ENCODE measurements at regions not wholly inside any gene's neighbourhood (a gene's known extent, or its start where the extent isn't known, plus 50 kb on each side); places are given as distances from the start of the nearest gene placed in this dataset.
A peak's percentile ranks its signal among the peaks of the same experiment; 100 is the strongest.

DNA sequence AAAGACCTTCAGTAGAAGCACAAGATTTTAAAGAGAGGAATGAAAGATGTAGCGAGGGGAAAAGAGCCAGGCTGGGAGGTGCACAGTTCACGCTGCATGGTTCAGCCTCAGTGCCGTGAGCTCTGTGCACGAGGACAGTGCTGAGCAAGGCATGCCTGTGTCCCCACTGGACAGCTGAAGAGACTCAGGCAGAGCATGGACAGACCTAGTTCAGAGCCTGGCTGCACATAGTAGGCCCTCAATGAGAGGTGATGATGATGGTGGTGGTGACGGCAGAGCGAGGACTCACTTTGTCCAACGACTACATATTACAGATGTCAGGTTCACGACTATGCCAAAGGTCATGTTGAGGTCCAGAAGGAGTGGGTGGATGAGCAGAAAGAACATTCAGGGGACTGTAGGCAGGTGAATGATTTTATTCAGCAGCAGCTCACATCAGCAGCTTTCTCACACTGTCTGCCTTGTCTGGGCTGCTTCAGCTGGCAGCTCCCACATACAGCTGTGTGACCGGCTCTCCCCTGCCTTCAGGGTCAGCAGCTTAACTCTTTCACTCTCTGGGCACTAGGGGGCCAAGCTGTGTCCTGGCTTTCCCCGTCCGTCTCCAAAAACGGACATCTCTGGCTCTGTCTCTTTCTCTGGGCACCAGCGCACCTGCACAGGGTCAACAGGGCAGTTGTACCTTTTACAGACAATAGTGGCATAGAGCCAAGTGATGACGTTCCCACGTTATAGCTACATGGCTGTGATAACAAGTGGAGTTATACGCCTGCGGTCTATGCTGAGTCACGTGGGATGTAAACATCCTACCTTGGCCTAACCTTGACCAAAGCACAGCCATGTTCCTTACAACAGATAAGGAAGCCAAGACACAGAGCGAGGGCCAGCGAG lies 83.4 kb upstream of the KCNK12 start:
- ATAC-seq: peak; percentile 73
- TF ChIP-seq, protein P1, sequence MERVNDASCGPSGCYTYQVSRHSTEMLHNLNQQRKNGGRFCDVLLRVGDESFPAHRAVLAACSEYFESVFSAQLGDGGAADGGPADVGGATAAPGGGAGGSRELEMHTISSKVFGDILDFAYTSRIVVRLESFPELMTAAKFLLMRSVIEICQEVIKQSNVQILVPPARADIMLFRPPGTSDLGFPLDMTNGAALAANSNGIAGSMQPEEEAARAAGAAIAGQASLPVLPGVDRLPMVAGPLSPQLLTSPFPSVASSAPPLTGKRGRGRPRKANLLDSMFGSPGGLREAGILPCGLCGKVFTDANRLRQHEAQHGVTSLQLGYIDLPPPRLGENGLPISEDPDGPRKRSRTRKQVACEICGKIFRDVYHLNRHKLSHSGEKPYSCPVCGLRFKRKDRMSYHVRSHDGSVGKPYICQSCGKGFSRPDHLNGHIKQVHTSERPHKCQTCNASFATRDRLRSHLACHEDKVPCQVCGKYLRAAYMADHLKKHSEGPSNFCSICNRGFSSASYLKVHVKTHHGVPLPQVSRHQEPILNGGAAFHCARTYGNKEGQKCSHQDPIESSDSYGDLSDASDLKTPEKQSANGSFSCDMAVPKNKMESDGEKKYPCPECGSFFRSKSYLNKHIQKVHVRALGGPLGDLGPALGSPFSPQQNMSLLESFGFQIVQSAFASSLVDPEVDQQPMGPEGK (CRISPR knock-in tag; IDR thresholded peaks at IDR 0.05; ENCODE audit: borderline replicate concordance): no peak
- no peak for TF ChIP-seq GLIS3 (CRISPR knock-in tag; IDR thresholded peaks at IDR 0.05)

DNA sequence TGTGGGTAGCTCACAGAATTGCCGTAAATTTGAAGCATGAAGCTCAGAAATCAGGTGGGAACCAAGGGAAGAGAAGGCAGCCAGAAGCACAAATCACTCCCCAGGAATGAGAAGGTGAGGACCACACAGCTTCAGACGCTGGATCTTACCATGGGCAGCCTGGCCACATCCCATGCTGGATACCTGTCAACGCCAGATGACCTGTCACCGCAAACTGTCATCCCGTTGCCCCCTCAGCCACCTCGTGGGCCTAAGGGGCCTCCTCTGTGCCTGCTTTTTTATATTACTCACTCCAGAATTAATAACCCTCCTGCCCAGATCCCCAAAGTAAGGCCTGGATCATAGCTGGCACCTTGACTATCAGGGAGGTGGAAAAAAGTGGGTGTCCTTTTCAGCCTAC lies 82.3 kb upstream of the KCNK12 start:
- TF ChIP-seq ZNF565 (CRISPR knock-in tag; conservative IDR thresholded peaks at IDR 0.05; ENCODE audit: low read depth) (no peak), GLIS3 (CRISPR knock-in tag; IDR thresholded peaks at IDR 0.05) (no peak), BACH2 (CRISPR knock-in tag; IDR thresholded peaks at IDR 0.05; ENCODE audit: borderline replicate concordance) (no peak), TCF4 (CRISPR knock-in tag; IDR thresholded peaks at IDR 0.05; ENCODE audit: borderline replicate concordance) (no peak), ZFP30 (CRISPR knock-in tag; IDR thresholded peaks at IDR 0.05) (no peak), ARNTL (CRISPR knock-in tag; IDR thresholded peaks at IDR 0.05; ENCODE audit: borderline replicate concordance, low read depth) (no peak), ESRRG (CRISPR knock-in tag; IDR thresholded peaks at IDR 0.05) (no peak), TOX (CRISPR knock-in tag; IDR thresholded peaks at IDR 0.05; ENCODE audit: borderline replicate concordance) (no peak)
- TF ChIP-seq, protein P2, sequence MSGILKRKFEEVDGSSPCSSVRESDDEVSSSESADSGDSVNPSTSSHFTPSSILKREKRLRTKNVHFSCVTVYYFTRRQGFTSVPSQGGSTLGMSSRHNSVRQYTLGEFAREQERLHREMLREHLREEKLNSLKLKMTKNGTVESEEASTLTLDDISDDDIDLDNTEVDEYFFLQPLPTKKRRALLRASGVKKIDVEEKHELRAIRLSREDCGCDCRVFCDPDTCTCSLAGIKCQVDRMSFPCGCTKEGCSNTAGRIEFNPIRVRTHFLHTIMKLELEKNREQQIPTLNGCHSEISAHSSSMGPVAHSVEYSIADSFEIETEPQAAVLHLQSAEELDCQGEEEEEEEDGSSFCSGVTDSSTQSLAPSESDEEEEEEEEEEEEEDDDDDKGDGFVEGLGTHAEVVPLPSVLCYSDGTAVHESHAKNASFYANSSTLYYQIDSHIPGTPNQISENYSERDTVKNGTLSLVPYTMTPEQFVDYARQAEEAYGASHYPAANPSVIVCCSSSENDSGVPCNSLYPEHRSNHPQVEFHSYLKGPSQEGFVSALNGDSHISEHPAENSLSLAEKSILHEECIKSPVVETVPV (CRISPR knock-in tag; IDR thresholded peaks at IDR 0.05): no peak
- TF ChIP-seq, protein P3, sequence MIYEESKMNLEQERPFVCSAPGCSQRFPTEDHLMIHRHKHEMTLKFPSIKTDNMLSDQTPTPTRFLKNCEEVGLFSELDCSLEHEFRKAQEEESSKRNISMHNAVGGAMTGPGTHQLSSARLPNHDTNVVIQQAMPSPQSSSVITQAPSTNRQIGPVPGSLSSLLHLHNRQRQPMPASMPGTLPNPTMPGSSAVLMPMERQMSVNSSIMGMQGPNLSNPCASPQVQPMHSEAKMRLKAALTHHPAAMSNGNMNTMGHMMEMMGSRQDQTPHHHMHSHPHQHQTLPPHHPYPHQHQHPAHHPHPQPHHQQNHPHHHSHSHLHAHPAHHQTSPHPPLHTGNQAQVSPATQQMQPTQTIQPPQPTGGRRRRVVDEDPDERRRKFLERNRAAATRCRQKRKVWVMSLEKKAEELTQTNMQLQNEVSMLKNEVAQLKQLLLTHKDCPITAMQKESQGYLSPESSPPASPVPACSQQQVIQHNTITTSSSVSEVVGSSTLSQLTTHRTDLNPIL (CRISPR knock-in tag; IDR thresholded peaks at IDR 0.05; ENCODE audit: low read depth): no peak
- ATAC-seq: no peak

DNA sequence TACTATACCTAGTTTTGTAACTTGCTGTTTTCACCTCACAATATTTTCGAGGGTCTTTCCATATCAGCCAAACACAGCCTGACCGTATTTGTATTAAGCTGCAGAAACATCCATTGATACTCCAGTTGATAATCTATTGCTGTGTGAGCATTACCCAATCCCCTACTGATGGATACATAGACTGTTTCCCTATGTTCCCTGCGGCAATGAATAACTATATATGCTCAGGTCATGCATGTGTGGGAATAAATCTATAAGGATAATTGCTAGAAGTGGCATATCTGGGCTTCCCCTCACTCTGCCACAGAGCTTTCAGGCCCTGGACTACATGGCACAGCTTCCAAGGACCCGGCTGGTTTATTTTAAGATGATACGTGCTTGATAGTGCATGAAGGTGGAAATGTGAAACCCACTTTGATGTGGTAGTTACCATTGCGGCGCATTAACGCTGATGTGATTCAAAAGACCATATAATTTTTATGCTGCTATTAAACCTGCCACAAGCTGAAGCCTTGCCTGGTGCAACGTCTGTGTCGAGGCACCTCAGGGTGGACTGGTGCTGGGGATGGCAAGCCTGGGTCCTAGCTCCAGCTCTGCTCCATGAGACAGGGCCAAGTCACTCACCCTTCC lies 81.4 kb upstream of the KCNK12 start:
- TF ChIP-seq BACH2 (CRISPR knock-in tag; IDR thresholded peaks at IDR 0.05; ENCODE audit: borderline replicate concordance): no peak
- TF ChIP-seq ISL1 (CRISPR knock-in tag; IDR thresholded peaks at IDR 0.05): no peak
- TF ChIP-seq ZFP3 (CRISPR knock-in tag; IDR thresholded peaks at IDR 0.05): no peak
- no peak for TF ChIP-seq OSR1 (CRISPR knock-in tag; IDR thresholded peaks at IDR 0.05)
- no peak for TF ChIP-seq ESRRG (CRISPR knock-in tag; IDR thresholded peaks at IDR 0.05)
- no peak for TF ChIP-seq ZFP30 (CRISPR knock-in tag; IDR thresholded peaks at IDR 0.05)
- TF ChIP-seq ZC3H10 (CRISPR knock-in tag; IDR thresholded peaks at IDR 0.05): no peak
- TF ChIP-seq, protein P2 (CRISPR knock-in tag; IDR thresholded peaks at IDR 0.05): no peak
- TF ChIP-seq TOX (CRISPR knock-in tag; IDR thresholded peaks at IDR 0.05; ENCODE audit: borderline replicate concordance): no peak
- TF ChIP-seq PPARA (CRISPR knock-in tag; IDR thresholded peaks at IDR 0.05; ENCODE audit: borderline replicate concordance): no peak
- no peak for ATAC-seq

DNA sequence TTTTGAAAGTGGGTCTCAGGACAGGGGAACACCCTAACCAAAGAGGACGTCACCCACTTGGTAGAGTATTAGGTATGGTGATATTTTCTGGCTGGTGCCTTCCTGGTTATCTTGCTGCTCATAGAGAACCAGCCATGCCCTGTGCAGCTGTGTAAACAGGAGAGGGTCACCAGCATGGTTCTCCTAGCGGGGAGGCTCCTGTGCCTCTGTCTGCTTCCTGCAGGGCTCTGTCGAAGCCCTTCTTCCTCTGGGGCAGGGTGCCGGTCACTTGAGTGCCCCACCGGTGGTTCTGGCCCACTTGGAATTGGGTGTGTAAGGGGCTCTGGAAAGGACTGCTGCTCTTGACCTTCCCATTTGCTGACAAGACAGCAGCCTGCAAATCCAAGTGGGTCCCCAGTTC lies 80.5 kb upstream of the KCNK12 start:
- no peak for ATAC-seq
- TF ChIP-seq ZNF70 (CRISPR knock-in tag; IDR thresholded peaks at IDR 0.05): no peak
- TF ChIP-seq, protein P1 (CRISPR knock-in tag; IDR thresholded peaks at IDR 0.05; ENCODE audit: borderline replicate concordance): no peak
- TF ChIP-seq ESRRG (CRISPR knock-in tag; IDR thresholded peaks at IDR 0.05): no peak
- TF ChIP-seq TCF4 (CRISPR knock-in tag; IDR thresholded peaks at IDR 0.05; ENCODE audit: borderline replicate concordance): no peak
- no peak for TF ChIP-seq CSDC2 (CRISPR knock-in tag; IDR thresholded peaks at IDR 0.05)
- no peak for TF ChIP-seq ZNF8 (CRISPR knock-in tag; IDR thresholded peaks at IDR 0.05)
- no peak for TF ChIP-seq PPARA (CRISPR knock-in tag; IDR thresholded peaks at IDR 0.05; ENCODE audit: borderline replicate concordance)
- no peak for TF ChIP-seq ZNF565 (CRISPR knock-in tag; conservative IDR thresholded peaks at IDR 0.05; ENCODE audit: low read depth)
- no peak for TF ChIP-seq SNAI2 (CRISPR knock-in tag; IDR thresholded peaks at IDR 0.05)
- no peak for TF ChIP-seq ISL1 (CRISPR knock-in tag; IDR thresholded peaks at IDR 0.05)
- TF ChIP-seq, protein P4, sequence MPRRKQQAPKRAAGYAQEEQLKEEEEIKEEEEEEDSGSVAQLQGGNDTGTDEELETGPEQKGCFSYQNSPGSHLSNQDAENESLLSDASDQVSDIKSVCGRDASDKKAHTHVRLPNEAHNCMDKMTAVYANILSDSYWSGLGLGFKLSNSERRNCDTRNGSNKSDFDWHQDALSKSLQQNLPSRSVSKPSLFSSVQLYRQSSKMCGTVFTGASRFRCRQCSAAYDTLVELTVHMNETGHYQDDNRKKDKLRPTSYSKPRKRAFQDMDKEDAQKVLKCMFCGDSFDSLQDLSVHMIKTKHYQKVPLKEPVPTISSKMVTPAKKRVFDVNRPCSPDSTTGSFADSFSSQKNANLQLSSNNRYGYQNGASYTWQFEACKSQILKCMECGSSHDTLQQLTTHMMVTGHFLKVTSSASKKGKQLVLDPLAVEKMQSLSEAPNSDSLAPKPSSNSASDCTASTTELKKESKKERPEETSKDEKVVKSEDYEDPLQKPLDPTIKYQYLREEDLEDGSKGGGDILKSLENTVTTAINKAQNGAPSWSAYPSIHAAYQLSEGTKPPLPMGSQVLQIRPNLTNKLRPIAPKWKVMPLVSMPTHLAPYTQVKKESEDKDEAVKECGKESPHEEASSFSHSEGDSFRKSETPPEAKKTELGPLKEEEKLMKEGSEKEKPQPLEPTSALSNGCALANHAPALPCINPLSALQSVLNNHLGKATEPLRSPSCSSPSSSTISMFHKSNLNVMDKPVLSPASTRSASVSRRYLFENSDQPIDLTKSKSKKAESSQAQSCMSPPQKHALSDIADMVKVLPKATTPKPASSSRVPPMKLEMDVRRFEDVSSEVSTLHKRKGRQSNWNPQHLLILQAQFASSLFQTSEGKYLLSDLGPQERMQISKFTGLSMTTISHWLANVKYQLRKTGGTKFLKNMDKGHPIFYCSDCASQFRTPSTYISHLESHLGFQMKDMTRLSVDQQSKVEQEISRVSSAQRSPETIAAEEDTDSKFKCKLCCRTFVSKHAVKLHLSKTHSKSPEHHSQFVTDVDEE (CRISPR knock-in tag; IDR thresholded peaks at IDR 0.05): no peak
